CD14-positive monocyte (primary cell): ENCODE measurements at regions not wholly inside any gene's neighbourhood (a gene's known extent, or its start where the extent isn't known, plus 50 kb on each side); places are given as distances from the start of the nearest gene placed in this dataset.

Experiments
- DNase-seq, 3 donors: peaks; one replicate each; pipeline ENCODE4 v3.0.0-alpha.2; 2011 to 2022
- H2AFZ ChIP-seq: 2 replicates; pipeline ENCODE4 v1.6.0; 2012; ENCODE audit warnings: mild to moderate bottlenecking, low read depth, low read length, inconsistent platforms; ENCODE audit not compliant: insufficient read depth, poor library complexity, severe bottlenecking
- H3K27ac ChIP-seq, 2 donors: 1 replicate in 1 of 2; 2 replicates in 1 of 2; pipeline ENCODE4 v1.5.1; 2012 to 2013; ENCODE audit warnings: low read length in 2 of 2, control low read depth in 1 of 2, inconsistent platforms in 1 of 2, low read depth in 1 of 2, mild to moderate bottlenecking in 1 of 2
- H3K27me3 ChIP-seq, 2 donors: one replicate each; pipeline versions ENCODE4 v1.6.0 to v1.6.1; 2011 to 2013; ENCODE audit warnings: low read length in 2 of 2; ENCODE audit not compliant: control insufficient read depth in 2 of 2, insufficient read depth in 2 of 2
- H3K36me3 ChIP-seq, 2 donors: replicated peaks in 1 of 2; 1 replicate in 1 of 2; 2 replicates in 1 of 2; pipeline versions ENCODE4 v1.5.1 to v1.6.1; 2012 to 2013; ENCODE audit warnings: low read length in 2 of 2, control low read depth in 1 of 2, inconsistent platforms in 1 of 2, mild to moderate bottlenecking in 1 of 2; ENCODE audit not compliant: insufficient read depth in 2 of 2, control insufficient read depth in 1 of 2
- H3K4me1 ChIP-seq, 2 donors: 1 replicate in 1 of 2; 2 replicates in 1 of 2; pipeline versions ENCODE4 v1.5.1 to v1.6.1; 2012 to 2013; ENCODE audit warnings: low read length in 2 of 2, control low read depth in 1 of 2, inconsistent platforms in 1 of 2, mild to moderate bottlenecking in 1 of 2, moderate library complexity in 1 of 2; ENCODE audit not compliant: insufficient read depth in 2 of 2, control insufficient read depth in 1 of 2
- H3K4me2 ChIP-seq: replicated peaks from 2 replicates; pipeline ENCODE3; 2012; ENCODE audit warnings: low read length, moderate library complexity, mild to moderate bottlenecking; ENCODE audit not compliant: poor library complexity, severe bottlenecking; ENCODE audit errors: extremely low read depth
- H3K4me3 ChIP-seq, 3 experiments: fragments of 200-600 bp in 1 of 3; sonication (generic) in 1 of 3; replicated peaks in 1 of 3; 1 replicate in 2 of 3; 2 replicates in 1 of 3; pipeline ENCODE4 v1.5.1; 2011 to 2013; ENCODE audit warnings: low read length in 3 of 3, mild to moderate bottlenecking in 3 of 3, control low read depth in 2 of 3, low read depth in 2 of 3, inconsistent platforms in 1 of 3, moderate library complexity in 1 of 3
- H3K79me2 ChIP-seq: 2 replicates; pipeline ENCODE4 v1.6.0; 2012; ENCODE audit warnings: mild to moderate bottlenecking, control low read depth, inconsistent platforms, low read length, moderate library complexity; ENCODE audit not compliant: insufficient read depth
- H3K9ac ChIP-seq: 2 replicates; pipeline ENCODE4 v1.6.0; 2017; ENCODE audit warnings: low read length, mild to moderate bottlenecking; ENCODE audit not compliant: insufficient read depth, poor library complexity, severe bottlenecking
- H3K9me3 ChIP-seq, 2 donors: replicated peaks in 1 of 2; 1 replicate in 1 of 2; 2 replicates in 1 of 2; pipeline versions ENCODE4 v1.5.1 to v1.6.1; 2012 to 2013; ENCODE audit warnings: low read length in 2 of 2, control low read depth in 1 of 2; ENCODE audit not compliant: control insufficient read depth in 1 of 2, insufficient read depth in 1 of 2
- H4K20me1 ChIP-seq: 2 replicates; pipeline ENCODE4 v1.6.0; 2012; ENCODE audit warnings: mild to moderate bottlenecking, low read length, control low read depth, moderate library complexity; ENCODE audit not compliant: insufficient read depth
- H3K27ac Mint-ChIP-seq, 7 donors: one replicate each; pipeline ENCODE4 v1.8.0; 2020; ENCODE audit warnings: mild to moderate bottlenecking in 7 of 7, mixed read lengths in 7 of 7, moderate library complexity in 6 of 7, inconsistent platforms in 2 of 7
- H3K27me3 Mint-ChIP-seq, 3 donors: one replicate each; pipeline ENCODE4 v1.8.0; 2021 to 2022; ENCODE audit warnings: low read depth in 3 of 3, mild to moderate bottlenecking in 3 of 3, mixed read lengths in 3 of 3, moderate library complexity in 3 of 3, inconsistent platforms in 1 of 3
- H3K36me3 Mint-ChIP-seq, 2 donors: one replicate each; pipeline ENCODE4 v1.8.0; 2020; ENCODE audit warnings: mixed read lengths in 2 of 2, inconsistent platforms in 1 of 2, mild to moderate bottlenecking in 1 of 2
- H3K4me1 Mint-ChIP-seq: one replicate; pipeline ENCODE4 v1.8.0; 2020; ENCODE audit warnings: mild to moderate bottlenecking, mixed read lengths
- H3K4me3 Mint-ChIP-seq, 2 donors: one replicate each; pipeline ENCODE4 v1.8.0; 2020; ENCODE audit warnings: mild to moderate bottlenecking in 2 of 2, mixed read lengths in 2 of 2, moderate library complexity in 1 of 2
- H3K9me3 Mint-ChIP-seq, 7 donors: one replicate each; pipeline ENCODE4 v1.8.0; 2020 to 2022; ENCODE audit warnings: mixed read lengths in 7 of 7, mild to moderate bottlenecking in 6 of 7, moderate library complexity in 6 of 7, inconsistent platforms in 2 of 7
- whole genome bisulfite sequencing: methylation state at CpG from one replicate; pipeline ENCODE4 v1.1.5; 2013; ENCODE audit warnings: missing lambda C conversion rate; ENCODE audit not compliant: insufficient coverage; 5-methylcytosine and 5-hydroxymethylcytosine counted together
- intact Hi-C, 2 donors: fragments of 100-400 bp; cut with micrococcal nuclease; formaldehyde crosslinking; loops; one replicate each; pipeline versions ENCODE4 v1.15.0 to v1.15.1; 2023
- TF ChIP-seq, protein P1 (sequence below): fragments of 200-600 bp; IDR thresholded peaks from one replicate; pipeline ENCODE4 v1.8.0; 2022; ENCODE audit warnings: antibody characterized with exemption, mild to moderate bottlenecking

DNA sequence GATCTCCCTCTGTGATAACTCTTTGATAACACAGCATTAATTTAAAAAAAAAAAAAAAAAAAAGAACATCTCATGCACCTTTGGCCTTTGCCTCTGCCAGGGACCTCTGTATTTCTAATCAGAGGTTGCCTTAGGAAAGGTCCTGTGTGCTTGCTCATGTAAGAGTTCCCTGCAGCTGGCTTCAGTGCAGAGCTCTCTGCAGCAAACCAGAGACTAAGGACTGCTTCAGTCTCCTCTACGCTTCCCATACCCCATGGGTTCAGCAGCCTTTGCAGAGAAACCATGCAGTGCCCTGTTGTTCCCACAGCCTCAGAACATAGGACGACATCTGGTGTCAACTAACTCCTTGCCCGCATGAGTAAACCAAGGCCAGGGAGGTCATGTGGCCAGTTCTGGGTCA is 236.6 kb upstream of the KLHL29 start:
- Mint-ChIP-seq H3K4me1 (no peaks in the 10 kb centered on the region), H3K4me3 (no peak overlapping the region), H3K36me3 (no peaks in the 10 kb centered on the region), H3K27me3 (peaks cover 0 to 1% (median 0%) of the 10 kb centered on the region in 3 donors), H3K9me3 (peaks cover 0 to 1% (median 0%) of the 10 kb centered on the region in 7 donors), H3K27ac (no peak overlapping the region)
- intact Hi-C loops, result no loop called here
- Histone ChIP-seq H3K27me3 (no peaks in the 10 kb centered on the region), H3K4me3 (no peak overlapping the region), H4K20me1 (no peaks in the 10 kb centered on the region), H2AFZ (no peak overlapping the region), H3K36me3 (no peaks in the 10 kb centered on the region), H3K27ac (no peak overlapping the region), H3K4me2 (no peak overlapping the region), H3K9me3 (no peaks in the 10 kb centered on the region), H3K9ac (no peak overlapping the region), H3K79me2 (no peaks in the 10 kb centered on the region), H3K4me1 (no peaks in the 10 kb centered on the region)
- no peak for DNase-seq
- TF ChIP-seq, protein P1, sequence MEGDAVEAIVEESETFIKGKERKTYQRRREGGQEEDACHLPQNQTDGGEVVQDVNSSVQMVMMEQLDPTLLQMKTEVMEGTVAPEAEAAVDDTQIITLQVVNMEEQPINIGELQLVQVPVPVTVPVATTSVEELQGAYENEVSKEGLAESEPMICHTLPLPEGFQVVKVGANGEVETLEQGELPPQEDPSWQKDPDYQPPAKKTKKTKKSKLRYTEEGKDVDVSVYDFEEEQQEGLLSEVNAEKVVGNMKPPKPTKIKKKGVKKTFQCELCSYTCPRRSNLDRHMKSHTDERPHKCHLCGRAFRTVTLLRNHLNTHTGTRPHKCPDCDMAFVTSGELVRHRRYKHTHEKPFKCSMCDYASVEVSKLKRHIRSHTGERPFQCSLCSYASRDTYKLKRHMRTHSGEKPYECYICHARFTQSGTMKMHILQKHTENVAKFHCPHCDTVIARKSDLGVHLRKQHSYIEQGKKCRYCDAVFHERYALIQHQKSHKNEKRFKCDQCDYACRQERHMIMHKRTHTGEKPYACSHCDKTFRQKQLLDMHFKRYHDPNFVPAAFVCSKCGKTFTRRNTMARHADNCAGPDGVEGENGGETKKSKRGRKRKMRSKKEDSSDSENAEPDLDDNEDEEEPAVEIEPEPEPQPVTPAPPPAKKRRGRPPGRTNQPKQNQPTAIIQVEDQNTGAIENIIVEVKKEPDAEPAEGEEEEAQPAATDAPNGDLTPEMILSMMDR, result no peak
- WGBS, result 79% methylated on average over 3 of the region's 3 CpGs

DNA sequence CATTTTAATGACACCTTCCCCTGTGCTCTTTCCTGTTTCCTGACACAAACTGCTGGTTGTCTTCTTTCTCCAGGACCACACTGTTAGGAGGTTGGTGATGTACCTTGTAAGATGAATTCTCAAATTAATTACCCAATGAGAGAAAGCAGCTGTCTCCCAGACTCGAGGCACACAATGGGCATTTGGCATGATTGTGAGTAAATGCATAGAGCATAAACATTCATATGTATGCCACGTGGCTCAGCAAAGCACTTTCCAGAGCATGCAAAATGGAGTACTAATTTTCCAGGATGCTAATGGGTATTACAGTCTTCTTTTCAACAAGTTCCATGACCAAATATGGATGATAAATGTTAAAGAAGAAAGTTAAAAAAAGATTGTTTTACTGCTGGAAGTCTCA is 235.2 kb upstream of the KLHL29 start:
- H3K36me3 ChIP-seq, result no peaks in the 10 kb centered on the region
- intact Hi-C loops, result no loop called here
- no peak overlapping the region for H3K27ac ChIP-seq
- H3K4me1 ChIP-seq, result no peaks in the 10 kb centered on the region
- no peaks in the 10 kb centered on the region for H3K27me3 ChIP-seq
- H3K4me1 Mint-ChIP-seq, result no peaks in the 10 kb centered on the region
- H3K4me3 ChIP-seq, result no peak overlapping the region
- TF ChIP-seq, protein P1, result no peak
- H3K4me2 ChIP-seq, result no peak overlapping the region
- no peaks in the 10 kb centered on the region for H4K20me1 ChIP-seq
- H3K36me3 Mint-ChIP-seq, result no peaks in the 10 kb centered on the region
- no peaks in the 10 kb centered on the region for H3K79me2 ChIP-seq
- no peaks in the 10 kb centered on the region for H3K9me3 ChIP-seq
- no peak overlapping the region for H2AFZ ChIP-seq
- H3K9ac ChIP-seq, result no peak overlapping the region
- 70% methylated on average over 2 of the region's 2 CpGs for WGBS
- H3K27me3 Mint-ChIP-seq, result peaks cover 0 to 4% (median 0%) of the 10 kb centered on the region in 3 donors
- no peak for DNase-seq
- H3K9me3 Mint-ChIP-seq, result peaks cover 0 to 2% (median 0%) of the 10 kb centered on the region in 7 donors
- H3K4me3 Mint-ChIP-seq, result no peak overlapping the region
- H3K27ac Mint-ChIP-seq, result no peak overlapping the region
